Glutamatergic neuron (in vitro differentiated cells): ENCODE measurements at regions not wholly inside any gene's neighbourhood (a gene's known extent, or its start where the extent isn't known, plus 50 kb on each side); places are given as distances from the start of the nearest gene placed in this dataset.

Experiments used
- DNase-seq: peaks from one replicate; pipeline ENCODE4 v3.0.0; 2022
- H3K27ac Mint-ChIP-seq: one replicate; pipeline ENCODE4 v1.8.0; 2020; ENCODE audit warnings: mild to moderate bottlenecking, mixed read lengths, inconsistent platforms; ENCODE audit not compliant: unreplicated experiment
- H3K27me3 Mint-ChIP-seq: one replicate; pipeline ENCODE4 v1.8.0; 2020; ENCODE audit warnings: mild to moderate bottlenecking, moderate library complexity, mixed read lengths, inconsistent platforms; ENCODE audit not compliant: unreplicated experiment
- H3K36me3 Mint-ChIP-seq: one replicate; pipeline ENCODE4 v1.8.0; 2020; ENCODE audit warnings: mild to moderate bottlenecking, mixed read lengths, inconsistent platforms; ENCODE audit not compliant: unreplicated experiment
- H3K4me1 Mint-ChIP-seq: one replicate; pipeline ENCODE4 v1.8.0; 2020; ENCODE audit warnings: mild to moderate bottlenecking, low read depth, mixed read lengths, inconsistent platforms; ENCODE audit not compliant: unreplicated experiment
- H3K4me3 Mint-ChIP-seq: one replicate; pipeline ENCODE4 v1.8.0; 2020; ENCODE audit warnings: mild to moderate bottlenecking, mixed read lengths, inconsistent platforms; ENCODE audit not compliant: unreplicated experiment
- H3K9me3 Mint-ChIP-seq: one replicate; pipeline ENCODE4 v1.8.0; 2020; ENCODE audit warnings: mild to moderate bottlenecking, moderate library complexity, mixed read lengths, inconsistent platforms; ENCODE audit not compliant: unreplicated experiment
- TF ChIP-seq, protein P1 (sequence below): fragments of 200-600 bp; sonication (generic); IDR thresholded peaks from one replicate; pipeline ENCODE4 v1.5.0; 2021; ENCODE audit not compliant: partially characterized antibody, unreplicated experiment

DNA sequence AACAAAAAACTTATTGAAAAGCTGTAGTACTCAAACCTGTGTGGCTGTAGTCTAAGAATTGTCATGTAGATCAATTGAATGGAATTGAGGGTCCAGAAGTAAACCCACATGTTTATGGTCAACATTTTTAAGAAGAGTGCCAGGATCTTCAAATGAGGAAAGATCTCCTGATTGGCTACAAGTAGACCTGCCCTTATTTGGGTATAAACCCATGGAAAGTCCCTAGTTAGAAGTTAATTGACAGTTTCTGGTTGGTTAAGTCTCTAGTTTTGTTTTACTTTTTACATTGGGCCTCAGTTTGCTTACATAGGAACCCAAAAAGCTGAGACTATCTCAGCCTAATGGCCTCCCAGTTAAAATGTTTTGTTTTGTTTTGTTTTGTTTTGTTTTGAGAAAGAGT is 91.9 kb upstream of the RESF1 start:
- TF ChIP-seq, protein P1, sequence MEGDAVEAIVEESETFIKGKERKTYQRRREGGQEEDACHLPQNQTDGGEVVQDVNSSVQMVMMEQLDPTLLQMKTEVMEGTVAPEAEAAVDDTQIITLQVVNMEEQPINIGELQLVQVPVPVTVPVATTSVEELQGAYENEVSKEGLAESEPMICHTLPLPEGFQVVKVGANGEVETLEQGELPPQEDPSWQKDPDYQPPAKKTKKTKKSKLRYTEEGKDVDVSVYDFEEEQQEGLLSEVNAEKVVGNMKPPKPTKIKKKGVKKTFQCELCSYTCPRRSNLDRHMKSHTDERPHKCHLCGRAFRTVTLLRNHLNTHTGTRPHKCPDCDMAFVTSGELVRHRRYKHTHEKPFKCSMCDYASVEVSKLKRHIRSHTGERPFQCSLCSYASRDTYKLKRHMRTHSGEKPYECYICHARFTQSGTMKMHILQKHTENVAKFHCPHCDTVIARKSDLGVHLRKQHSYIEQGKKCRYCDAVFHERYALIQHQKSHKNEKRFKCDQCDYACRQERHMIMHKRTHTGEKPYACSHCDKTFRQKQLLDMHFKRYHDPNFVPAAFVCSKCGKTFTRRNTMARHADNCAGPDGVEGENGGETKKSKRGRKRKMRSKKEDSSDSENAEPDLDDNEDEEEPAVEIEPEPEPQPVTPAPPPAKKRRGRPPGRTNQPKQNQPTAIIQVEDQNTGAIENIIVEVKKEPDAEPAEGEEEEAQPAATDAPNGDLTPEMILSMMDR, result no peak
- Mint-ChIP-seq H3K27me3 (peaks cover 2% of the 10 kb centered on the region), H3K4me1 (no peaks in the 10 kb centered on the region), H3K36me3 (peaks cover 5% of the 10 kb centered on the region), H3K9me3 (peaks cover under 1% of the 10 kb centered on the region), H3K27ac (no peak overlapping the region), H3K4me3 (no peak overlapping the region)
- DNase-seq, result no peak

DNA sequence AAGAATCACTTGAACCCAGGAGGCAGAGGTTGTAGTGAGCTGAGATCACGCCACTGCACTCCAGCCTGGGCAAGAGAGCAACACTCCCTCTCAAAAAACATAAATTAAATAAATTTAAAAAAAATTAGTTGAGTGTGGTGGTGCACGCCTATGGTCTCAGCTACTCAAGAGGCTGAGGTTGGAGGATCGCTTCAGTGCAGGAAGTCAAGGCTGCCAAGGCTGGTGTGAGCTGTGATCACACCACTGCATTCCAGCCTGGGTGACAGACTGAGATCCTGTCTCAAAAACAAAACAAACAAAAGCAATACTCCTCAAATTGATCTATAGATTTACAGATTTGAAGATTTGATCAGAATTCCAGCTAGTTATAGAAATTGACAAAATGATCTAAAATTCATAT is 92.7 kb upstream of the RESF1 start:
- Mint-ChIP-seq H3K4me3 (no peak overlapping the region), H3K9me3 (no peaks in the 10 kb centered on the region), H3K36me3 (peaks cover 4% of the 10 kb centered on the region), H3K27ac (no peak overlapping the region), H3K4me1 (no peaks in the 10 kb centered on the region), H3K27me3 (no peaks in the 10 kb centered on the region)
- DNase-seq, result no peak
- TF ChIP-seq, protein P1, result no peak

DNA sequence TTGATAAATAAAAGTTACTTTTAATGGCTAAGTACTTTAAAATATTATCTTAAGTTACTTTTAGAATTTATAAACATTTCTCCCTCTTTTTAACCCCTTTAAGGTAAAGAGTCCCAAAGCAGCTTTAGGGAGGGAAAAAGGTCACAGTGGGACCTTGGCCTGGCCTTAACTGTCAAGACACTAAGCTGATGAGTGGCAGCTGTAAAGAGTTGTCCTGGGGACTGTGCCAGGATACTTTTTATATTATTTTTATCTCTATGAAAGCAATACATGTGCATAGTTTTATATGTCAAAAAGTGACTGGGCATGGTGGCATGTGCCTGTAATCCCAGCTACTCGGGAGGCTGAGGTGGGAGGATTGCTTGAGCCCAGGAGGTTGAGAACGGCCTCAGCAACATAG is 94.2 kb upstream of the RESF1 start:
- H3K27me3 Mint-ChIP-seq, result no peaks in the 10 kb centered on the region

DNA sequence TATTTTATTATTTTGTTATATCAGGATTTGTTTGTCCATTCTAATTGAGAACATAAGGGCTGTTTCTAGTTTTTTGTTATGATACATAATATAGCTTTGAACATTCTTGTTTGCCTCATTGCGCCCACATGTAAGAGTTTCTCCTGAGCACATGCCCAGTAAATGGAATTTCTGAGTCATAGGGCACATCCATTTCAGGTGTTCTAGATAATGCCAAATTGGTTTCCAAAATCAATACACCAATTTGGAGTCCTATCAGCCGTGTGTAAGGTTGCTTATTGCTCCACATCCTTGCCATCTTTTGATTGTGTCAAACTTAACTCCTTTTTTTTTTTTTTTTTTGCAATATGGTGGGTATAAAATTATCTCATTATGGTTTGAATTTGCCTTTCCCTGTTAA is 97.9 kb upstream of the RESF1 start:
- no peak for DNase-seq
- Mint-ChIP-seq H3K4me1 (no peaks in the 10 kb centered on the region), H3K27me3 (no peaks in the 10 kb centered on the region), H3K4me3 (no peak overlapping the region), H3K9me3 (no peaks in the 10 kb centered on the region), H3K27ac (no peak overlapping the region), H3K36me3 (peaks cover 4% of the 10 kb centered on the region)
- TF ChIP-seq, protein P1, result no peak

More for the DNA sequence above, 94.2 kb upstream of the RESF1 start:
- Mint-ChIP-seq H3K36me3 (no peaks in the 10 kb centered on the region), H3K4me3 (no peak overlapping the region), H3K27ac (no peak overlapping the region), H3K9me3 (no peaks in the 10 kb centered on the region), H3K4me1 (no peaks in the 10 kb centered on the region)
- no peak for DNase-seq
- TF ChIP-seq, protein P1, result no peak

DNA sequence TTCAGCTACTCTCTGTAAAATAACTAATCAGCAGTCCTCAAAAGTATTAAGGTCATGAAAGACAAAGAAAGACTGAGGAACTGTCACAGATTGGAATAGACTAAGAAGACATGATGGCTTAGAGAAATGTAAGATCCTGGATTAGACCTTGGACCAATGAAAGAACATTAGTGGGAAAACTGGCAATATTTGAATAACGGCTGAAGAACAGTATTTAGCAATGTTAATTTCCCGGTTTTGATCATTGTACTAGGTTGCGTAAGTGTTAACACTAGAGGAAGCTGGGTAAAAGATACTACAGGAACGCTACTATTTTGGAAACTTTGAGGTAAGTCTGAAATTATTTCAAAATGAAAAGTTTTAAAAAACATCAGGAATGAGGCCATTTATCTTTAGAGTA is 98.8 kb upstream of the RESF1 start:
- Mint-ChIP-seq H3K27me3 (no peaks in the 10 kb centered on the region), H3K9me3 (no peaks in the 10 kb centered on the region), H3K36me3 (peaks cover 4% of the 10 kb centered on the region), H3K27ac (no peak overlapping the region), H3K4me1 (no peaks in the 10 kb centered on the region), H3K4me3 (no peak overlapping the region)
- no peak for DNase-seq
- TF ChIP-seq, protein P1, result no peak
